ENCODE measurements at regions not wholly inside any gene's neighbourhood (a gene's known extent, or its start where the extent isn't known, plus 50 kb on each side); places are given as distances from the start of the nearest gene placed in this dataset.

DNA sequence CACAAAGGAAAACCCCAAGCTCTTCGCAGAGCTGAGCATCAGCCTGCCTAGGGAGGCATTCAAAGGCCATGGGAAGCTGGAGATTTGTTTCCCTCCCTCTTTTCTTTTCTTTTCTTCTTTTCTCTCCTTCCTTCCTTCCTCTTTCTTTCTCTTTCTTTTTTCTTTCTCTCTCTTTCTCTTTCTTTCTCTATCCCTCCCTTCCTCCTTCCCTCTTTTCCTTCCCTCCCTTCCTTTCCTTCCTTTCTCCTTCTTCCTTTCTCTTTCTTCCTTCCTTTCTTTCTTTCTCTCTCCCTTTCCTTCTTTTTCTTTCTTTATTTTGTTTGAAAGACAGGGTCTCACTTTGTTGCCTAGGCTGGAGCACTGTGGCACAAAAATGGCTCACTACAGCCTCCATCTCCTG lies 168.4 kb upstream of the ARL4C start:
- H3K27ac Mint-ChIP-seq, result no peak overlapping the region
- peaks cover 46% of the 10 kb centered on the region for H3K36me3 Mint-ChIP-seq
- H3K27me3 Mint-ChIP-seq (ENCODE audit: low read depth), result peaks cover 6% of the 10 kb centered on the region
- peaks cover 61% of the 10 kb centered on the region for H3K9me3 Mint-ChIP-seq
- H3K4me1 Mint-ChIP-seq, result peaks cover 20% of the 10 kb centered on the region
- ATAC-seq (no peak), DNase-seq (ENCODE audit: low spot score) (no peak)
- TF ChIP-seq CDX4 (CRISPR knock-in tag; IDR thresholded peaks at IDR 0.05; ENCODE audit: borderline replicate concordance) (no peak), SMAD4 (CRISPR knock-in tag; IDR thresholded peaks at IDR 0.05) (no peak)
- TF ChIP-seq, protein P1, sequence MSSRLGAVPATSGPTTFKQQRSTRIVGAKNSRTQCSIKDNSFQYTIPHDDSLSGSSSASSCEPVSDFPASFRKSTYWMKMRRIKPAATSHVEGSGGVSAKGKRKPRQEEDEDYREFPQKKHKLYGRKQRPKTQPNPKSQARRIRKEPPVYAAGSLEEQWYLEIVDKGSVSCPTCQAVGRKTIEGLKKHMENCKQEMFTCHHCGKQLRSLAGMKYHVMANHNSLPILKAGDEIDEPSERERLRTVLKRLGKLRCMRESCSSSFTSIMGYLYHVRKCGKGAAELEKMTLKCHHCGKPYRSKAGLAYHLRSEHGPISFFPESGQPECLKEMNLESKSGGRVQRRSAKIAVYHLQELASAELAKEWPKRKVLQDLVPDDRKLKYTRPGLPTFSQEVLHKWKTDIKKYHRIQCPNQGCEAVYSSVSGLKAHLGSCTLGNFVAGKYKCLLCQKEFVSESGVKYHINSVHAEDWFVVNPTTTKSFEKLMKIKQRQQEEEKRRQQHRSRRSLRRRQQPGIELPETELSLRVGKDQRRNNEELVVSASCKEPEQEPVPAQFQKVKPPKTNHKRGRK (CRISPR knock-in tag; IDR thresholded peaks at IDR 0.05; ENCODE audit: borderline replicate concordance), result 0 out of 2 replicates have a peak, but pooled peaks have one; percentile 86
- no peak overlapping the region for H3K4me3 Mint-ChIP-seq
- POLR2A ChIA-PET, result interaction anchor here (0.7 kb wide), 1 partner anchor 9 kb away, joined by 3 read pairs; no protein-coding TSS in a partner anchor
- CTCF ChIA-PET, result no interaction called here

- Mint-ChIP-seq H3K9me3 (peaks cover 72% of the 10 kb centered on the region), H3K27ac (no peak overlapping the region), H3K27me3 (ENCODE audit: low read depth) (peaks cover 6% of the 10 kb centered on the region), H3K4me1 (0 out of 2 replicates have a peak, but pooled peaks cover 5% of the 10 kb centered on the region), H3K4me3 (no peak overlapping the region), H3K36me3 (peaks cover 55% of the 10 kb centered on the region)
- ATAC-seq, result no peak
- ChIA-PET CTCF (interaction anchor here (2.2 kb wide), 1 partner anchor 8 kb away, joined by 6 read pairs; no protein-coding TSS in a partner anchor), POLR2A (no interaction called here)
- DNase-seq (ENCODE audit: low spot score), result no peak
- no peak for TF ChIP-seq NR1H2 (CRISPR knock-in tag; IDR thresholded peaks at IDR 0.05)
- no peak for TF ChIP-seq SP1 (CRISPR knock-in tag; conservative IDR thresholded peaks at IDR 0.05)
- TF ChIP-seq NR3C1 (CRISPR knock-in tag; conservative IDR thresholded peaks at IDR 0.05; ENCODE audit: low read depth), result no peak
- TF ChIP-seq, protein P2, sequence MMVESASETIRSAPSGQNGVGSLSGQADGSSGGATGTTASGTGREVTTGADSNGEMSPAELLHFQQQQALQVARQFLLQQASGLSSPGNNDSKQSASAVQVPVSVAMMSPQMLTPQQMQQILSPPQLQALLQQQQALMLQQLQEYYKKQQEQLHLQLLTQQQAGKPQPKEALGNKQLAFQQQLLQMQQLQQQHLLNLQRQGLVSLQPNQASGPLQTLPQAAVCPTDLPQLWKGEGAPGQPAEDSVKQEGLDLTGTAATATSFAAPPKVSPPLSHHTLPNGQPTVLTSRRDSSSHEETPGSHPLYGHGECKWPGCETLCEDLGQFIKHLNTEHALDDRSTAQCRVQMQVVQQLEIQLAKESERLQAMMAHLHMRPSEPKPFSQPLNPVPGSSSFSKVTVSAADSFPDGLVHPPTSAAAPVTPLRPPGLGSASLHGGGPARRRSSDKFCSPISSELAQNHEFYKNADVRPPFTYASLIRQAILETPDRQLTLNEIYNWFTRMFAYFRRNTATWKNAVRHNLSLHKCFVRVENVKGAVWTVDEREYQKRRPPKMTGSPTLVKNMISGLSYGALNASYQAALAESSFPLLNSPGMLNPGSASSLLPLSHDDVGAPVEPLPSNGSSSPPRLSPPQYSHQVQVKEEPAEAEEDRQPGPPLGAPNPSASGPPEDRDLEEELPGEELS (CRISPR knock-in tag; IDR thresholded peaks at IDR 0.05), result no peak
- no peak for TF ChIP-seq USF2 (CRISPR knock-in tag; IDR thresholded peaks at IDR 0.05)
- TF ChIP-seq ARID4B (CRISPR knock-in tag; IDR thresholded peaks at IDR 0.05; ENCODE audit: borderline replicate concordance), result no peak
These were observed 165.0 kb upstream of the ARL4C start for GRCh38 chr2:234661849-234662248.

DNA sequence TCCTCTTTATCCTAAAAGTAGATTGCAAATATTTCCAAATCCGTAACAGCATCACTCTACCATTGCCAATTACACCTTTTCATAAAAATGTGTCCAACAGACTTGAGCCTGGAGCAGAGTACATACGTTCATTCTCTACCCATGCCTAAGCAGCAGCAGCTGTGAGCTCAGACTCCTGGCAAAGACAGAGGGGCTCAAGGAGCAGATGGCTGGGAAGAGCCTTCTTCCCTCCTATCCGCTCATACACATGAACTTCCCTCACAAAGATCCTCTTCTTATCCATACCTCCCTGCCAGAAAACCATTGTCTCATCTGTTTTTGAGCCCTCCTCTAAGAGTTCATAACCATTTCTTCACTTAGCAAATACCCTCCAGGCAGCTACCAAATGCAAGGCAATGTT lies 164.3 kb upstream of the ARL4C start:
- Mint-ChIP-seq H3K27ac (no peak overlapping the region), H3K4me1 (0 out of 2 replicates have a peak, but pooled peaks cover 5% of the 10 kb centered on the region), H3K9me3 (peaks cover 65% of the 10 kb centered on the region), H3K36me3 (peaks cover 53% of the 10 kb centered on the region), H3K27me3 (ENCODE audit: low read depth) (peaks cover 6% of the 10 kb centered on the region), H3K4me3 (no peak overlapping the region)
- CTCF ChIA-PET, result interaction anchor here (0.5 to 2.2 kb wide), 2 partner anchors 8 to 59 kb away, joined by 4 to 6 read pairs; no protein-coding TSS in a partner anchor
- DNase-seq (ENCODE audit: low spot score), result no peak
- ATAC-seq, result no peak
- POLR2A ChIA-PET, result interaction anchor here (0.7 kb wide), 1 partner anchor 287 kb away, joined by 6 read pairs; no protein-coding TSS in a partner anchor
- TF ChIP-seq AR (CRISPR knock-in tag; IDR thresholded peaks at IDR 0.05) (no peak), SOX15 (CRISPR knock-in tag; IDR thresholded peaks at IDR 0.05) (no peak), ZNF416 (CRISPR knock-in tag; IDR thresholded peaks at IDR 0.05) (no peak), FOXJ3 (CRISPR knock-in tag; IDR thresholded peaks at IDR 0.05; ENCODE audit: borderline replicate concordance) (no peak), CDX4 (CRISPR knock-in tag; IDR thresholded peaks at IDR 0.05; ENCODE audit: borderline replicate concordance) (no peak), ERG (CRISPR knock-in tag; IDR thresholded peaks at IDR 0.05) (no peak), E2F5 (CRISPR knock-in tag; IDR thresholded peaks at IDR 0.05) (no peak)

Data from WTC11 (cell line).